GM19467 (cell line): ENCODE measurements at regions not wholly inside any gene's neighbourhood (a gene's known extent, or its start where the extent isn't known, plus 50 kb on each side); places are given as distances from the start of the nearest gene placed in this dataset.
"Not testable (repeated sequence)": the region's sequence is repeated elsewhere in the genome, so short reads cannot be mapped to it uniquely, and the experiment has no call there.

Experiments used
- ATAC-seq: cut with Tn5 transposase; IDR thresholded peaks from one replicate; pipeline ENCODE4 v1.9.1; 2021; ENCODE audit warnings: mild to moderate bottlenecking, moderate library complexity; ENCODE audit not compliant: unreplicated experiment

- no peak for ATAC-seq
Observed at GRCh38 chr4:125791896-125792295, 477.1 kb downstream of the FAT4 start.

- ATAC-seq = no peak
Observed at GRCh38 chr4:125794989-125795388, 480.2 kb downstream of the FAT4 start.

- ATAC-seq = no peak
Observed at GRCh38 chr4:125796138-125796537, 481.4 kb downstream of the FAT4 start.

GRCh38 chr4:125797621-125798020, 482.9 kb downstream of the FAT4 start:
- not testable (repeated sequence) for ATAC-seq

- no peak for ATAC-seq
Observed at GRCh38 chr4:125801373-125801772, 486.6 kb downstream of the FAT4 start.

GRCh38 chr4:125801924-125802323, 487.2 kb downstream of the FAT4 start:
- no peak for ATAC-seq

GRCh38 chr4:125808022-125808421, 493.3 kb downstream of the FAT4 start:
- ATAC-seq = no peak

GRCh38 chr4:125808570-125808969, 493.8 kb downstream of the FAT4 start:
- no peak for ATAC-seq

- no peak for ATAC-seq
Observed at GRCh38 chr4:125811892-125812291, 497.1 kb downstream of the FAT4 start.

GRCh38 chr4:125826801-125827695, 512.3 kb downstream of the FAT4 start:
- no peak for ATAC-seq

GRCh38 chr4:125827696-125828052, 512.9 kb downstream of the FAT4 start:
- ATAC-seq = no peak

- ATAC-seq = no peak
Observed at GRCh38 chr4:125828346-125828745, 513.6 kb downstream of the FAT4 start.

GRCh38 chr4:125832161-125832560, 517.4 kb downstream of the FAT4 start:
- no peak for ATAC-seq

- no peak for ATAC-seq
Observed at GRCh38 chr4:125836597-125837195, 521.9 kb downstream of the FAT4 start.

GRCh38 chr4:125837493-125838201, 522.9 kb downstream of the FAT4 start:
- ATAC-seq = no peak

GRCh38 chr4:125838202-125838601, 523.4 kb downstream of the FAT4 start:
- no peak for ATAC-seq

GRCh38 chr4:125838924-125839323, 524.2 kb downstream of the FAT4 start:
- no peak for ATAC-seq

GRCh38 chr4:125843947-125844346, 529.2 kb downstream of the FAT4 start:
- no peak for ATAC-seq

- ATAC-seq = no peak
Observed at GRCh38 chr4:125847518-125847917, 532.8 kb downstream of the FAT4 start.

GRCh38 chr4:125849869-125850268, 535.1 kb downstream of the FAT4 start:
- no peak for ATAC-seq

- no peak for ATAC-seq
Observed at GRCh38 chr4:125891597-125892258, 577.0 kb downstream of the FAT4 start.
